ENCODE measurements at regions not wholly inside any gene's neighbourhood (a gene's known extent, or its start where the extent isn't known, plus 50 kb on each side); places are given as distances from the start of the nearest gene placed in this dataset.

DNA sequence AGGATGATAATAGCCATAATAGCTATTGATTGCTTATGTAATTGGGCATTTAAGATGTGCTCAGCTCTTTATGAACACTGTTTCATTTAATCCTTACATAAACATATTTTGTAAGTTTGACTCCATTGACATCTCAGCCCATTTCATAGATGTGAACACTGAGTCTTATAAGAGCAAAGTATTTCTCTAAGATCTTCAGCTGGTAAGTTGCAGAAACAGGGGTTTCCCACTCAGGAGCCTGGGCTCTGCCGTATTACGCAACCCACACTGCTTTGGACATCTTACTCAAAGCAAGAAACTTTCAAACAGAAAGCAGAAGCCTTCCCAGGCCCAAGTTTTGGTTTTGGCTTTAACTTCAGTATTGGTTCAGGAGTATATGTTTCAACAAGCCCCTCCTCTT, 705.1 kb downstream of the MED13L start:
- Histone ChIP-seq H3K4me3 (replicated peaks in 1 of 2; ENCODE audit: low read depth in 1 of 2, low read length in 2 of 2) (no peak overlapping the region), H3K9ac (ENCODE audit: low read length) (no peak overlapping the region), H4K20me1 (ENCODE audit: insufficient read depth) (no peaks in the 10 kb centered on the region), H3K4me1 (ENCODE audit: control insufficient read depth in 1 of 2, insufficient read depth in 2 of 2, low read length in 2 of 2) (no peaks in the 10 kb centered on the region), H2AFZ (ENCODE audit: low read depth, low read length, poor library complexity, severe bottlenecking) (no peak overlapping the region), H3K4me2 (ENCODE audit: low read length) (no peak overlapping the region), H3K27me3 (ENCODE audit: insufficient read depth, low read length) (no peaks in the 10 kb centered on the region), H3K79me2 (ENCODE audit: insufficient read depth, low read length) (no peaks in the 10 kb centered on the region), H3K9me3 (ENCODE audit: control insufficient read depth in 1 of 2, insufficient read depth in 1 of 2, low read depth in 1 of 2, low read length in 2 of 2) (no peaks in the 10 kb centered on the region), H3K27ac (ENCODE audit: low read depth, low read length) (no peak overlapping the region), H3K36me3 (ENCODE audit: control insufficient read depth in 1 of 2, insufficient read depth in 2 of 2, low read length in 2 of 2) (no peaks in the 10 kb centered on the region), H3K9me2 (ENCODE audit: insufficient read depth) (no peaks in the 10 kb centered on the region)
- no peak for DNase-seq (ENCODE audit: low read depth, low spot score)
- POLR2A ChIA-PET, result no interaction called here
- RAD21 ChIA-PET (ENCODE audit: low non-redundant PET in 1 of 2, low total read pairs in 2 of 2, uncharacterized antibody in 2 of 2, unreplicated experiment in 2 of 2), result no interaction called here
- intact Hi-C loops (cut with micrococcal nuclease), result no loop called here
- ATAC-seq, result no peak
- CTCF ChIA-PET, result no interaction called here
- TF ChIP-seq CEBPB (IDR thresholded peaks at IDR 0.05; ENCODE audit: low read depth) (0 out of 2 replicates have a peak, but pooled peaks have one; percentile 19), SP1 (IDR thresholded peaks at IDR 0.05; ENCODE audit: low read depth) (no peak)
- no TSS peak for BruUV-seq (replicated peaks)

- no TSS peak for BruUV-seq (replicated peaks)
- no peaks in the 10 kb centered on the region for H3K4me1 ChIP-seq (ENCODE audit: control insufficient read depth in 1 of 2, insufficient read depth in 2 of 2, low read length in 2 of 2)
- ChIA-PET POLR2A (no interaction called here), RAD21 (ENCODE audit: low non-redundant PET in 1 of 2, low total read pairs in 2 of 2, uncharacterized antibody in 2 of 2, unreplicated experiment in 2 of 2) (no interaction called here), CTCF (no interaction called here)
- no peak overlapping the region for H3K9ac ChIP-seq (ENCODE audit: low read length)
- H3K4me3 ChIP-seq (replicated peaks in 1 of 2; ENCODE audit: low read depth in 1 of 2, low read length in 2 of 2), result no peak overlapping the region
- no peaks in the 10 kb centered on the region for H3K9me2 ChIP-seq (ENCODE audit: insufficient read depth)
- no peaks in the 10 kb centered on the region for H4K20me1 ChIP-seq (ENCODE audit: insufficient read depth)
- intact Hi-C loops (cut with micrococcal nuclease), result no loop called here
- no peak for ATAC-seq
- no peaks in the 10 kb centered on the region for H3K27me3 ChIP-seq (ENCODE audit: insufficient read depth, low read length)
- H3K4me2 ChIP-seq (ENCODE audit: low read length), result no peak overlapping the region
- no peak overlapping the region for H2AFZ ChIP-seq (ENCODE audit: low read depth, low read length, poor library complexity, severe bottlenecking)
- no peak for DNase-seq (ENCODE audit: low read depth, low spot score)
- H3K79me2 ChIP-seq (ENCODE audit: insufficient read depth, low read length), result no peaks in the 10 kb centered on the region
- H3K9me3 ChIP-seq (ENCODE audit: control insufficient read depth in 1 of 2, insufficient read depth in 1 of 2, low read depth in 1 of 2, low read length in 2 of 2), result no peaks in the 10 kb centered on the region
- TF ChIP-seq, protein P1, sequence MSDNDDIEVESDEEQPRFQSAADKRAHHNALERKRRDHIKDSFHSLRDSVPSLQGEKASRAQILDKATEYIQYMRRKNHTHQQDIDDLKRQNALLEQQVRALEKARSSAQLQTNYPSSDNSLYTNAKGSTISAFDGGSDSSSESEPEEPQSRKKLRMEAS (IDR thresholded peaks at IDR 0.05), result no peak
- no peak for TF ChIP-seq ZFX (IDR thresholded peaks at IDR 0.05)
- H3K36me3 ChIP-seq (ENCODE audit: control insufficient read depth in 1 of 2, insufficient read depth in 2 of 2, low read length in 2 of 2), result no peaks in the 10 kb centered on the region
- no peak overlapping the region for H3K27ac ChIP-seq (ENCODE audit: low read depth, low read length)
These were observed 706.0 kb downstream of the MED13L start for GRCh38 chr12:115571446-115571845.

- H2AFZ ChIP-seq (ENCODE audit: low read depth, low read length, poor library complexity, severe bottlenecking), result no peak overlapping the region
- H3K4me3 ChIP-seq (replicated peaks in 1 of 2; ENCODE audit: low read depth in 1 of 2, low read length in 2 of 2), result no peak overlapping the region
- no peak overlapping the region for H3K27ac ChIP-seq (ENCODE audit: low read depth, low read length)
- H3K79me2 ChIP-seq (ENCODE audit: insufficient read depth, low read length), result no peaks in the 10 kb centered on the region
- no peaks in the 10 kb centered on the region for H3K36me3 ChIP-seq (ENCODE audit: control insufficient read depth in 1 of 2, insufficient read depth in 2 of 2, low read length in 2 of 2)
- no peaks in the 10 kb centered on the region for H3K27me3 ChIP-seq (ENCODE audit: insufficient read depth, low read length)
- intact Hi-C loops (cut with micrococcal nuclease), result no loop called here
- no peaks in the 10 kb centered on the region for H3K9me2 ChIP-seq (ENCODE audit: insufficient read depth)
- ATAC-seq, result no peak
- ChIA-PET CTCF (no interaction called here), RAD21 (ENCODE audit: low non-redundant PET in 1 of 2, low total read pairs in 2 of 2, uncharacterized antibody in 2 of 2, unreplicated experiment in 2 of 2) (no interaction called here), POLR2A (no interaction called here)
- no peaks in the 10 kb centered on the region for H3K9me3 ChIP-seq (ENCODE audit: control insufficient read depth in 1 of 2, insufficient read depth in 1 of 2, low read depth in 1 of 2, low read length in 2 of 2)
- no peak for DNase-seq (ENCODE audit: low read depth, low spot score)
- H3K9ac ChIP-seq (ENCODE audit: low read length), result no peak overlapping the region
- no peaks in the 10 kb centered on the region for H4K20me1 ChIP-seq (ENCODE audit: insufficient read depth)
- no peaks in the 10 kb centered on the region for H3K4me1 ChIP-seq (ENCODE audit: control insufficient read depth in 1 of 2, insufficient read depth in 2 of 2, low read length in 2 of 2)
- H3K4me2 ChIP-seq (ENCODE audit: low read length), result no peak overlapping the region
- no TSS peak for BruUV-seq (replicated peaks)
- TF ChIP-seq JUND (IDR thresholded peaks at IDR 0.05), result no peak
- TF ChIP-seq EZH2 (IDR thresholded peaks at IDR 0.05), result no peak
- TF ChIP-seq, protein P2, sequence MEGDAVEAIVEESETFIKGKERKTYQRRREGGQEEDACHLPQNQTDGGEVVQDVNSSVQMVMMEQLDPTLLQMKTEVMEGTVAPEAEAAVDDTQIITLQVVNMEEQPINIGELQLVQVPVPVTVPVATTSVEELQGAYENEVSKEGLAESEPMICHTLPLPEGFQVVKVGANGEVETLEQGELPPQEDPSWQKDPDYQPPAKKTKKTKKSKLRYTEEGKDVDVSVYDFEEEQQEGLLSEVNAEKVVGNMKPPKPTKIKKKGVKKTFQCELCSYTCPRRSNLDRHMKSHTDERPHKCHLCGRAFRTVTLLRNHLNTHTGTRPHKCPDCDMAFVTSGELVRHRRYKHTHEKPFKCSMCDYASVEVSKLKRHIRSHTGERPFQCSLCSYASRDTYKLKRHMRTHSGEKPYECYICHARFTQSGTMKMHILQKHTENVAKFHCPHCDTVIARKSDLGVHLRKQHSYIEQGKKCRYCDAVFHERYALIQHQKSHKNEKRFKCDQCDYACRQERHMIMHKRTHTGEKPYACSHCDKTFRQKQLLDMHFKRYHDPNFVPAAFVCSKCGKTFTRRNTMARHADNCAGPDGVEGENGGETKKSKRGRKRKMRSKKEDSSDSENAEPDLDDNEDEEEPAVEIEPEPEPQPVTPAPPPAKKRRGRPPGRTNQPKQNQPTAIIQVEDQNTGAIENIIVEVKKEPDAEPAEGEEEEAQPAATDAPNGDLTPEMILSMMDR (IDR thresholded peaks at IDR 0.05 in 2 of 3, conservative IDR thresholded peaks at IDR 0.05 in 1 of 3; ENCODE audit: borderline replicate concordance in 1 of 3, insufficient read depth in 1 of 3, low read depth in 2 of 3, low read length in 2 of 3), result no peak
- TF ChIP-seq SP1 (IDR thresholded peaks at IDR 0.05; ENCODE audit: low read depth), result no peak
- TF ChIP-seq EGR1 (IDR thresholded peaks at IDR 0.05; ENCODE audit: low read depth), result no peak
- TF ChIP-seq ELF1 (IDR thresholded peaks at IDR 0.05; ENCODE audit: borderline replicate concordance, low read depth), result no peak
- TF ChIP-seq SRF (IDR thresholded peaks at IDR 0.05; ENCODE audit: low read depth), result no peak
- TF ChIP-seq SIN3A (IDR thresholded peaks at IDR 0.05; ENCODE audit: low read depth), result no peak
- no peak for TF ChIP-seq ZBTB33 (IDR thresholded peaks at IDR 0.05; ENCODE audit: extremely low read depth, insufficient replicate concordance, low read length)
These were observed 706.5 kb downstream of the MED13L start for GRCh38 chr12:115571027-115571426.

All from HCT116 (cell line).